ENCODE measurements at regions not wholly inside any gene's neighbourhood (a gene's known extent, or its start where the extent isn't known, plus 50 kb on each side); places are given as distances from the start of the nearest gene placed in this dataset.
A peak's percentile ranks its signal among the peaks of the same experiment; 100 is the strongest.

DNA sequence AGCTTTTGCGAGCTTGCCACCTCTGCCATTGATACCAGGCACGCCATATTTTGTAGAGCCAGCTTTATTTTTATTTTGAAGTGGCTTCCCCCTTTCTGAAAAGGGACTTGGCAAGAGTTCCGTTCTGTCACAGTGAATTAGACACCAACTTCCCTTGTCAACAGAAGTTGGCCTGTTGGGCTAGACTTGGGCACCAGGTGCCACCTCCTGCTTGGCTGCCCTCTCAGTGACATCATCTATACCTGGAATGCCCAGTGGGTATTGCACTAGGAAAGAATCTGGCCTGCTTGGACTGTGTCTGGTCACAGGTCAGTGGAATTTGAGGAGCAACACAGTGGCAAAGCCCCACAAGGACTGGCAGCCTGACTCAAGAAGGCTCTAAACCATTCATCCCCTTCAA lies 101.0 kb downstream of the BCL2L11 start:
- no peak overlapping the region for H3K4me3 ChIP-seq (replicated peaks; ENCODE audit: insufficient read depth, low read length)
- TF ChIP-seq, protein P1, sequence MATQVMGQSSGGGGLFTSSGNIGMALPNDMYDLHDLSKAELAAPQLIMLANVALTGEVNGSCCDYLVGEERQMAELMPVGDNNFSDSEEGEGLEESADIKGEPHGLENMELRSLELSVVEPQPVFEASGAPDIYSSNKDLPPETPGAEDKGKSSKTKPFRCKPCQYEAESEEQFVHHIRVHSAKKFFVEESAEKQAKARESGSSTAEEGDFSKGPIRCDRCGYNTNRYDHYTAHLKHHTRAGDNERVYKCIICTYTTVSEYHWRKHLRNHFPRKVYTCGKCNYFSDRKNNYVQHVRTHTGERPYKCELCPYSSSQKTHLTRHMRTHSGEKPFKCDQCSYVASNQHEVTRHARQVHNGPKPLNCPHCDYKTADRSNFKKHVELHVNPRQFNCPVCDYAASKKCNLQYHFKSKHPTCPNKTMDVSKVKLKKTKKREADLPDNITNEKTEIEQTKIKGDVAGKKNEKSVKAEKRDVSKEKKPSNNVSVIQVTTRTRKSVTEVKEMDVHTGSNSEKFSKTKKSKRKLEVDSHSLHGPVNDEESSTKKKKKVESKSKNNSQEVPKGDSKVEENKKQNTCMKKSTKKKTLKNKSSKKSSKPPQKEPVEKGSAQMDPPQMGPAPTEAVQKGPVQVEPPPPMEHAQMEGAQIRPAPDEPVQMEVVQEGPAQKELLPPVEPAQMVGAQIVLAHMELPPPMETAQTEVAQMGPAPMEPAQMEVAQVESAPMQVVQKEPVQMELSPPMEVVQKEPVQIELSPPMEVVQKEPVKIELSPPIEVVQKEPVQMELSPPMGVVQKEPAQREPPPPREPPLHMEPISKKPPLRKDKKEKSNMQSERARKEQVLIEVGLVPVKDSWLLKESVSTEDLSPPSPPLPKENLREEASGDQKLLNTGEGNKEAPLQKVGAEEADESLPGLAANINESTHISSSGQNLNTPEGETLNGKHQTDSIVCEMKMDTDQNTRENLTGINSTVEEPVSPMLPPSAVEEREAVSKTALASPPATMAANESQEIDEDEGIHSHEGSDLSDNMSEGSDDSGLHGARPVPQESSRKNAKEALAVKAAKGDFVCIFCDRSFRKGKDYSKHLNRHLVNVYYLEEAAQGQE (IDR thresholded peaks at IDR 0.05; ENCODE audit: insufficient replicate concordance, low read depth) = no peak
- TF ChIP-seq GABPA (IDR thresholded peaks at IDR 0.05; ENCODE audit: low read depth) (no peak), POLR2AphosphoS5 (IDR thresholded peaks at IDR 0.05; ENCODE audit: low read depth) (no peak), SPI1 (IDR thresholded peaks at IDR 0.05; ENCODE audit: borderline replicate concordance, low read depth) (0 out of 2 replicates have a peak, but pooled peaks have one; percentile 21)
- TF ChIP-seq, protein P2, sequence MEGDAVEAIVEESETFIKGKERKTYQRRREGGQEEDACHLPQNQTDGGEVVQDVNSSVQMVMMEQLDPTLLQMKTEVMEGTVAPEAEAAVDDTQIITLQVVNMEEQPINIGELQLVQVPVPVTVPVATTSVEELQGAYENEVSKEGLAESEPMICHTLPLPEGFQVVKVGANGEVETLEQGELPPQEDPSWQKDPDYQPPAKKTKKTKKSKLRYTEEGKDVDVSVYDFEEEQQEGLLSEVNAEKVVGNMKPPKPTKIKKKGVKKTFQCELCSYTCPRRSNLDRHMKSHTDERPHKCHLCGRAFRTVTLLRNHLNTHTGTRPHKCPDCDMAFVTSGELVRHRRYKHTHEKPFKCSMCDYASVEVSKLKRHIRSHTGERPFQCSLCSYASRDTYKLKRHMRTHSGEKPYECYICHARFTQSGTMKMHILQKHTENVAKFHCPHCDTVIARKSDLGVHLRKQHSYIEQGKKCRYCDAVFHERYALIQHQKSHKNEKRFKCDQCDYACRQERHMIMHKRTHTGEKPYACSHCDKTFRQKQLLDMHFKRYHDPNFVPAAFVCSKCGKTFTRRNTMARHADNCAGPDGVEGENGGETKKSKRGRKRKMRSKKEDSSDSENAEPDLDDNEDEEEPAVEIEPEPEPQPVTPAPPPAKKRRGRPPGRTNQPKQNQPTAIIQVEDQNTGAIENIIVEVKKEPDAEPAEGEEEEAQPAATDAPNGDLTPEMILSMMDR (IDR thresholded peaks at IDR 0.05; ENCODE audit: insufficient read depth, low read length) = no peak
- peak in 1 of 2 experiments; percentile 16 for DNase-seq (ENCODE audit: low read depth in 1 of 2, low spot score in 1 of 2)
- H3K27ac ChIP-seq (replicated peaks) = no peak overlapping the region
- H3K27me3 ChIP-seq (ENCODE audit: insufficient read depth, poor library complexity, severe bottlenecking) = no peaks in the 10 kb centered on the region

DNA sequence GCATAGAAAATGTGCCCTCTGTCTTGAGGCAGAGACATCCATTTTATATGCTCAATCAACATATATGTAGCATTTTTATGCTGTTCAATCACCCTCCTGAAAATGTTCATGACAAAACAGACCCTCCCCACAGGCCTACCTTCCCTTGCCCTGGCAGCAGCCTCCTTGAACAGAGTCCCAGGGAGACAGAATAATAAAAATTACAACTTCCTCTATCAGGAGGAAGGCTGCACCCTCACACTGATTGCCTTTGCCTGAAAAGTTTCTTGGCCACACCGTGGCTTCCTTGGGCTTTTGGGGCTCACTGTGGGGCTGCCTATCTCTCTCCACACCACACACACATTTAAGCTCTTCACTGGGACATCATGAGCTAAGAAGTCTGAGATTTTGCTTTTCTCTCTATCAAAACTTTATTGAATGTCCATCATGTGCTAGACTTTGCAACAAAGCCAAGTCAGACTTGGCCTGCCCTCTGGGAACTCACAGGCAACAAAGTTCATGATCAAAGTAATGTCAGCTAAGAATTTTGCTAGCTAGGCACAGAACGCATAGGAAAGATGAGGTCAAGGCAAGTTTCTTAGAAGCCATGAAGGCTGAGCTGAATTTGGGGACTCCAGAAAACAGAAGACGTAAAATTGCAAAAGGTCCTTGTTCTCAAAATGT lies 101.6 kb downstream of the BCL2L11 start:
- no peaks in the 10 kb centered on the region for H3K27me3 ChIP-seq (ENCODE audit: insufficient read depth, poor library complexity, severe bottlenecking)
- H3K27ac ChIP-seq (replicated peaks) = no peak overlapping the region
- DNase-seq (ENCODE audit: low read depth in 1 of 2, low spot score in 1 of 2) = no peak
- TF ChIP-seq POLR2AphosphoS5 (IDR thresholded peaks at IDR 0.05; ENCODE audit: low read depth) (no peak), GABPA (IDR thresholded peaks at IDR 0.05; ENCODE audit: low read depth) (no peak), SPI1 (IDR thresholded peaks at IDR 0.05; ENCODE audit: borderline replicate concordance, low read depth) (no peak)
- TF ChIP-seq, protein P2 (IDR thresholded peaks at IDR 0.05; ENCODE audit: insufficient read depth, low read length) = no peak
- TF ChIP-seq, protein P1 (IDR thresholded peaks at IDR 0.05; ENCODE audit: insufficient replicate concordance, low read depth) = no peak
- no peak overlapping the region for H3K4me3 ChIP-seq (replicated peaks; ENCODE audit: insufficient read depth, low read length)

DNA sequence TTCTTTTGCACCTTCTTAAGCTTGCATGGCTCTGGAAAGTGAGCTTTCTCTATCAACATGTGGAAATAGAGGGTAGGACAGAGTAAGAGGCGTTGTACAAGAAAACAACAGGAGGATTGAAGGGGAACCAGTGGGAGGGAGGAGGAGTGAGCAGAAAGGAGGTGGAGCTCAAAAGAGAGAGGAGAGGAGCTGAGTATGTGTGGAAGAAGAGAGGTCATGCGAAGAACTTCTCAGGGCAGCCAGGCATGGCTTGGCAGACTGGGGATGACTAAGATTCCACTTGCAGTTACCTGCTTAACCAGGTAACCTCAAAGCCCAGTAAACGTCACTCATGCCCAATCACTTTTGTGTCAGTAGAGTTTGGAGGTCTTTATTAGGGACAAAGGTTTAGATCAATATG lies 105.1 kb downstream of the BCL2L11 start:
- TF ChIP-seq GABPA (IDR thresholded peaks at IDR 0.05; ENCODE audit: low read depth) (no peak), SPI1 (IDR thresholded peaks at IDR 0.05; ENCODE audit: borderline replicate concordance, low read depth) (no peak), POLR2AphosphoS5 (IDR thresholded peaks at IDR 0.05; ENCODE audit: low read depth) (no peak)
- TF ChIP-seq, protein P1 (IDR thresholded peaks at IDR 0.05; ENCODE audit: insufficient replicate concordance, low read depth) = no peak
- TF ChIP-seq, protein P2 (IDR thresholded peaks at IDR 0.05; ENCODE audit: insufficient read depth, low read length) = no peak
- no peak overlapping the region for H3K4me3 ChIP-seq (replicated peaks; ENCODE audit: insufficient read depth, low read length)

More for the DNA sequence above, 105.1 kb downstream of the BCL2L11 start:
- Histone ChIP-seq H3K27me3 (ENCODE audit: insufficient read depth, poor library complexity, severe bottlenecking) (no peaks in the 10 kb centered on the region), H3K27ac (replicated peaks) (no peak overlapping the region)
- no peak for DNase-seq (ENCODE audit: low read depth in 1 of 2, low spot score in 1 of 2)
